ENCODE measurements at regions not wholly inside any gene's neighbourhood (a gene's known extent, or its start where the extent isn't known, plus 50 kb on each side); places are given as distances from the start of the nearest gene placed in this dataset.

GRCh38 chr2:9156483-9156882 lies 50.1 kb upstream of the ASAP2 start:
- DNase-seq, result no peak

GRCh38 chr2:9154061-9154460 lies 52.6 kb upstream of the ASAP2 start:
- no peak for DNase-seq

GRCh38 chr2:9153643-9153980 lies 53.0 kb upstream of the ASAP2 start:
- DNase-seq, result no peak

- DNase-seq, result no peak
These were observed 53.5 kb upstream of the ASAP2 start for GRCh38 chr2:9152975-9153642.

GRCh38 chr2:9150906-9151305 lies 55.7 kb upstream of the ASAP2 start:
- DNase-seq, result no peak

GRCh38 chr2:9150568-9150900 lies 56.1 kb upstream of the ASAP2 start:
- DNase-seq, result no peak

GRCh38 chr2:9149726-9150567 lies 56.7 kb upstream of the ASAP2 start:
- no peak for DNase-seq

GRCh38 chr2:9149388-9149660 lies 57.3 kb upstream of the ASAP2 start:
- DNase-seq, result no peak

- DNase-seq, result no peak
These were observed 60.0 kb upstream of the ASAP2 start for GRCh38 chr2:9146646-9147045.

GRCh38 chr2:9145752-9146430 lies 60.7 kb upstream of the ASAP2 start:
- no peak for DNase-seq

GRCh38 chr2:9145109-9145751 lies 61.4 kb upstream of the ASAP2 start:
- no peak for DNase-seq

GRCh38 chr2:9144617-9145016 lies 62.0 kb upstream of the ASAP2 start:
- DNase-seq, result no peak

GRCh38 chr2:9144046-9144445 lies 62.6 kb upstream of the ASAP2 start:
- DNase-seq, result no peak

GRCh38 chr2:9143264-9143815 lies 63.3 kb upstream of the ASAP2 start:
- no peak for DNase-seq

- DNase-seq, result peak; percentile 22 to 40
These were observed 63.9 kb upstream of the ASAP2 start for GRCh38 chr2:9142551-9143263.

GRCh38 chr2:9141706-9142460 lies 64.7 kb upstream of the ASAP2 start:
- no peak for DNase-seq

- DNase-seq, result no peak
These were observed 65.4 kb upstream of the ASAP2 start for GRCh38 chr2:9141091-9141667.

GRCh38 chr2:9140645-9141044 lies 66.0 kb upstream of the ASAP2 start:
- no peak for DNase-seq

- peak; percentile 21 to 44 for DNase-seq
These were observed 66.8 kb upstream of the ASAP2 start for GRCh38 chr2:9139491-9140443.

- no peak for DNase-seq
These were observed 69.0 kb upstream of the ASAP2 start for GRCh38 chr2:9137379-9138150.
